ENCODE measurements at regions not wholly inside any gene's neighbourhood (a gene's known extent, or its start where the extent isn't known, plus 50 kb on each side); places are given as distances from the start of the nearest gene placed in this dataset.

DNA sequence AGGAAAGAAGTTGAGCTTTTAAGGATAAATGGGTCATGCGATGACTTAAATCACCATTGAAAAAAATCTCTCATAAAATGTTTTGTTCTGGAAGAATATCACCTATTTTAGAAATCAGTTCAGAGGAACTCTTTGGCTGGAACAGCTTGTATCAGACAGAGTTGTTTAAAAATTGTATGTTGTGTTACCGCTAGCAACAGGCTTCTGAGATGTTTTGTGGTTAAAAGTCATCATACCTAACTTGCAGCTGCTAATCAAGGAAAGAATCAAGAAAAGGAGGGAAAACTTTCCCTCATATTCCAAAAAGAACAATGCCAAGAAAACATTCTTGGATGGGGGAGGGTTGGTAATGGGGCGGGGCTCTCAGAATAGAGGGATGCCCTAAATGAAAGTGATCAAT lies 220.7 kb upstream of the CITED2 start:
- TF ChIP-seq POLR2A (IDR thresholded peaks at IDR 0.05): no peak
- TF ChIP-seq, protein P1, sequence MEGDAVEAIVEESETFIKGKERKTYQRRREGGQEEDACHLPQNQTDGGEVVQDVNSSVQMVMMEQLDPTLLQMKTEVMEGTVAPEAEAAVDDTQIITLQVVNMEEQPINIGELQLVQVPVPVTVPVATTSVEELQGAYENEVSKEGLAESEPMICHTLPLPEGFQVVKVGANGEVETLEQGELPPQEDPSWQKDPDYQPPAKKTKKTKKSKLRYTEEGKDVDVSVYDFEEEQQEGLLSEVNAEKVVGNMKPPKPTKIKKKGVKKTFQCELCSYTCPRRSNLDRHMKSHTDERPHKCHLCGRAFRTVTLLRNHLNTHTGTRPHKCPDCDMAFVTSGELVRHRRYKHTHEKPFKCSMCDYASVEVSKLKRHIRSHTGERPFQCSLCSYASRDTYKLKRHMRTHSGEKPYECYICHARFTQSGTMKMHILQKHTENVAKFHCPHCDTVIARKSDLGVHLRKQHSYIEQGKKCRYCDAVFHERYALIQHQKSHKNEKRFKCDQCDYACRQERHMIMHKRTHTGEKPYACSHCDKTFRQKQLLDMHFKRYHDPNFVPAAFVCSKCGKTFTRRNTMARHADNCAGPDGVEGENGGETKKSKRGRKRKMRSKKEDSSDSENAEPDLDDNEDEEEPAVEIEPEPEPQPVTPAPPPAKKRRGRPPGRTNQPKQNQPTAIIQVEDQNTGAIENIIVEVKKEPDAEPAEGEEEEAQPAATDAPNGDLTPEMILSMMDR (IDR thresholded peaks at IDR 0.05): no peak

Data from heart left ventricle (tissue), 13 donors.